NCI-H748 (cell line): ENCODE measurements at regions not wholly inside any gene's neighbourhood (a gene's known extent, or its start where the extent isn't known, plus 50 kb on each side); places are given as distances from the start of the nearest gene placed in this dataset.
"Not testable (repeated sequence)": the region's sequence is repeated elsewhere in the genome, so short reads cannot be mapped to it uniquely, and the experiment has no call there.

Source experiments
- DNase-seq: peaks from one replicate; lab custom pipeline; 2025; ENCODE audit not compliant: unreplicated experiment; lab: John Stamatoyannopoulos, UW

- DNase-seq, result no peak
Measured at GRCh38 chr4:86522349-86522748, 71.8 kb upstream of the PTPN13 start.

GRCh38 chr4:86523333-86523732, 70.8 kb upstream of the PTPN13 start:
- DNase-seq, result no peak

GRCh38 chr4:86527713-86528112, 66.4 kb upstream of the PTPN13 start:
- not testable (repeated sequence) for DNase-seq

- DNase-seq, result no peak
Measured at GRCh38 chr4:86529436-86529835, 64.7 kb upstream of the PTPN13 start.

GRCh38 chr4:86530183-86530582, 63.9 kb upstream of the PTPN13 start:
- DNase-seq, result no peak

- no peak for DNase-seq
Measured at GRCh38 chr4:86531440-86531839, 62.7 kb upstream of the PTPN13 start.

GRCh38 chr4:86532851-86533250, 61.3 kb upstream of the PTPN13 start:
- DNase-seq, result no peak

GRCh38 chr4:86536151-86536550, 58.0 kb upstream of the PTPN13 start:
- DNase-seq, result no peak

GRCh38 chr4:86542319-86543027, 51.6 kb upstream of the PTPN13 start:
- no peak for DNase-seq

GRCh38 chr4:86543080-86543479, 51.0 kb upstream of the PTPN13 start:
- no peak for DNase-seq

- no peak for DNase-seq
Measured at GRCh38 chr4:86543560-86544309, 50.4 kb upstream of the PTPN13 start.

- no peak for DNase-seq
Measured at GRCh38 chr4:86544310-86544966, 49.7 kb upstream of the PTPN13 start.
